Gastroesophageal sphincter (tissue), 3 donors: ENCODE measurements at regions not wholly inside any gene's neighbourhood (a gene's known extent, or its start where the extent isn't known, plus 50 kb on each side); places are given as distances from the start of the nearest gene placed in this dataset.

Experiments used
- POLR2A ChIP-seq, 2 donors: fragments of 450-650 bp; IDR thresholded peaks; one replicate each; pipeline ENCODE4 v1.6.1; 2017; ENCODE audit warnings: antibody characterized with exemption in 2 of 2, mild to moderate bottlenecking in 2 of 2, moderate library complexity in 1 of 2
- TF ChIP-seq, protein P1 (sequence below), 4 experiments: fragments of 200-600 bp in 2 of 4; fragments of 450-650 bp in 2 of 4; sonication (generic) in 1 of 4; IDR thresholded peaks; one replicate each; pipeline ENCODE4 v1.5.1; 2017 to 2019; ENCODE audit warnings: antibody characterized with exemption in 4 of 4, mild to moderate bottlenecking in 2 of 4, moderate library complexity in 2 of 4

DNA sequence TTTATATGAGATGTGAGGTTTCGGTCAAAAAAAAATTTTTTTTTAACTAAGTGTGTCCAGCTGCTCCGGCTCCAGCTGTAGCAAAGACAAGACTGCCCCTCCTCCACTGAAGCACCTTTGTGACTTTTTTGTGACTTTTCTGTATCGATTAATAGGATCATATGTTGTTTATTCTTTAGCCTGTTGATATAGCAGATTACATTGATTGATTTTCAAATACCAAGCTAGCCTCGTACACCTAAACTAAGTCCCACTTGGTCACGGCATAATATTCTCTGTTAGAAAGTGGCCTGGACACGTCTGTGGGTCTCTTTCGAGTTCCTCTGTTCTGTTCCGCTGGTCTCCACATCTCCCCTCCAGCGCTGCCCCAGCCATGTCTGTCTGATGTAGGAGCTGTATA, 126.8 kb downstream of the IGLL1 start:
- TF ChIP-seq, protein P1, sequence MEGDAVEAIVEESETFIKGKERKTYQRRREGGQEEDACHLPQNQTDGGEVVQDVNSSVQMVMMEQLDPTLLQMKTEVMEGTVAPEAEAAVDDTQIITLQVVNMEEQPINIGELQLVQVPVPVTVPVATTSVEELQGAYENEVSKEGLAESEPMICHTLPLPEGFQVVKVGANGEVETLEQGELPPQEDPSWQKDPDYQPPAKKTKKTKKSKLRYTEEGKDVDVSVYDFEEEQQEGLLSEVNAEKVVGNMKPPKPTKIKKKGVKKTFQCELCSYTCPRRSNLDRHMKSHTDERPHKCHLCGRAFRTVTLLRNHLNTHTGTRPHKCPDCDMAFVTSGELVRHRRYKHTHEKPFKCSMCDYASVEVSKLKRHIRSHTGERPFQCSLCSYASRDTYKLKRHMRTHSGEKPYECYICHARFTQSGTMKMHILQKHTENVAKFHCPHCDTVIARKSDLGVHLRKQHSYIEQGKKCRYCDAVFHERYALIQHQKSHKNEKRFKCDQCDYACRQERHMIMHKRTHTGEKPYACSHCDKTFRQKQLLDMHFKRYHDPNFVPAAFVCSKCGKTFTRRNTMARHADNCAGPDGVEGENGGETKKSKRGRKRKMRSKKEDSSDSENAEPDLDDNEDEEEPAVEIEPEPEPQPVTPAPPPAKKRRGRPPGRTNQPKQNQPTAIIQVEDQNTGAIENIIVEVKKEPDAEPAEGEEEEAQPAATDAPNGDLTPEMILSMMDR (IDR thresholded peaks at IDR 0.05): no peak
- TF ChIP-seq POLR2A (IDR thresholded peaks at IDR 0.05): no peak
